CD4-positive, alpha-beta T cell treated with Interleukin-4 for 1 hour (primary cell): ENCODE measurements at regions not wholly inside any gene's neighbourhood (a gene's known extent, or its start where the extent isn't known, plus 50 kb on each side); places are given as distances from the start of the nearest gene placed in this dataset.
A peak's percentile ranks its signal among the peaks of the same experiment; 100 is the strongest.
"Not testable (repeated sequence)": the region's sequence is repeated elsewhere in the genome, so short reads cannot be mapped to it uniquely, and the experiment has no call there.

Experiments used
- DNase-seq, 2 donors: peaks; one replicate each; pipeline ENCODE4 v3.0.0-alpha.2; 2020 to 2022

GRCh38 chr20:53833333-53834061, 236.9 kb downstream of the BCAS1 start:
- peak in 1 of 2 donors; percentile 19 for DNase-seq

DNA sequence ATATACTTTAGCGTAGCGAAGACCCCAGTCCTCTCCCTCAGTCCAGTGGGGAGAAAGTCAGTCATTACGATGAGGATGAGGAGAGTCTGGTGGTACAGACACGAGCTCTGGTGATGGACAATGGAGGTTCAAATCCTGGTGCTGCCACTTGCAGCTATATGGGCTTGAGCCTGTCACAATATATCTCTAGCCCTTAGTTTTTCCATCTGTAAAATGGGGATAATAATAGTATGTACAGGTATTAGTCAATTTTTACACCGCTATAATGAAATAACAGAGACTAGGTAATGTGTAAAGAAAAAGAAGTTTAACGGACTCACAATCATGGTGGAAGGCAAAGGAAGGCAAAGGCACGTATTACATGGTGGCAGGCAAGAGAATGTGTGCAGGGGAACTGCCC, 237.9 kb downstream of the BCAS1 start:
- DNase-seq = no peak

DNA sequence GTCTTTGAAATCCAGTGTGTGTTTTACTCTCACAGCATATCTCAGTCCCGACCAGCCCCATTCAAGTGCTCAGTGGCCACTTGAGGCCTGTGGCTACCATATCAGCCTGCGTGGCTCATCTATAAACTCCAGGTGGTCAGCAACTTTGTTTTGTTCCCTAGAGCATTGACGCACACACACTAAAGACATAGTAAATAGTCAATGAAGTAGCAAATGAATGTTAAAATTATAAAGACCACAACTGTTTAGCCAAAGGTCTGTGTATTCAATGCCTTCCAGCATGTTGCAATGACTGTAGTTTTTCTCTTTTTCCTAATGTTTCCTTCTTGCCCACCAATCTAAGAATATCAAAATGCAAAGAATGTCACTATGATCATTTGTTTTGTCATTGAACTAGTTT, 238.2 kb upstream of the ZNF217 start:
- no peak for DNase-seq

DNA sequence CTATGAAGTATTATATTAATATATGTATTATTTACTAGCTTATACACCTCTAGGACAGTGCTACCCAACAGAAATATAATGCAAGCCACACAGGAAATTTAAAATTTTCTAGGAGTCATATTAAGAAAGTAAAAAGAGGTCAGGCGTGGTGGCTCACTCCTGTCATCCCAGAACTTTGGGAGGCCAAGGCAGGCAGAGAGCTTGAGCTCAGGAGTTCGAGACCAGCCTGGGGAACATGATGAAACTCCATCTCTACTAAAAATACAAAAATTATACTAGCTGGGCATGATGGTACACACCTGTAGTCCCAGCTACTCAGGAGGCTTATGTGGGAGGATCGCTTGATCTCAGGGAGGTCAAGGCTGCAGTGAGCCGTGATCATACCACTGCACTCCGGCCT, 237.6 kb upstream of the ZNF217 start:
- no peak for DNase-seq

GRCh38 chr20:53829724-53830521, 236.3 kb upstream of the ZNF217 start:
- peak in 1 of 2 donors; percentile 33 for DNase-seq

DNA sequence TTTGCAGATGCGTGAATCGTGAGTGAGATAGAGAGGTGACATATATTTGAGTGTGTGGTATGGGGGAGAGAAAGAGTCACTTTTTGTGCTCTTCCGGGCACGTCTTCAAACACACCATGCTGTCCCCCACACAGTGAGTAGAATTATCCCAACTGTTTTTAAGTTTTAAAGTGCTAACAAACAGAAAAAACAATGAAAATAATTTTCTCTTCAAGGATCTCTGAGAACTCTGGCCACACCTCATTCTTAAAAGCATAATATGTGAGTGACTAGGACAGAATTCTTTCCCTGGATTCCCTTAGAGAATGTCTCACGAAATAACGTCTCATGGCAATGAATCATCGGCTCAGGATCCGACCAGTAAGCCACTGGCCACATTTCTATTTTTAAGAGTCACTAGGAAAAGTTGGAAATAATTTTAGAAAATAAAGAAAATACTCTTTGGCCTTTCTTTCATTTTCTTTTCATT, 235.7 kb upstream of the ZNF217 start:
- DNase-seq = no peak

DNA sequence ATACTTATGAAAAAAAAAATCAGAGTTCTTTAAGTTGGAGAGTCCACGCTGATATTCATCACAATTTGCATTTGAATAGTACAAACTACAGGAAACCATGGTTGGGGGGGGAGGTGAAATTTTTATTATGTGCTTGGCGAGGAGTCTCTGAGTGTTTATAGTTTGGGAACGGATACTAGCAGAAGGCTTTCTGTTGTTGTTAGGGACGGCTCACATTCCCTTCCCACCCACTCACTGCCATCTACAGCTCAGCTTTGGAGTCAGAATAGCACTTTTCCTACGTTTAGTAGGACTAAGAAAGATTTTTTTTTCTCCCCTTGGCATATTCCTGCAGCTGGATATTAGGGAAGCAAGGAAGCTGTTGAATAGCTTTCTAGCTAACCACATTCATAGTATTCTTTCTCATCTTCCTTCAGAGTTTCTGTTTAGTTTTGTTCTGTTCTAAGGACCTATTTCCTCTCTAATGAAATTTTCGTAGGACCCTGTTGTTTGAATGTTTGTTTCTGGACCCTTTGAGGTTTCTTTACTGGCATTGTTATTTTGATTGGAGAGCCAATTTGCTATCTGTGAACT, 235.1 kb upstream of the ZNF217 start:
- no peak for DNase-seq

DNA sequence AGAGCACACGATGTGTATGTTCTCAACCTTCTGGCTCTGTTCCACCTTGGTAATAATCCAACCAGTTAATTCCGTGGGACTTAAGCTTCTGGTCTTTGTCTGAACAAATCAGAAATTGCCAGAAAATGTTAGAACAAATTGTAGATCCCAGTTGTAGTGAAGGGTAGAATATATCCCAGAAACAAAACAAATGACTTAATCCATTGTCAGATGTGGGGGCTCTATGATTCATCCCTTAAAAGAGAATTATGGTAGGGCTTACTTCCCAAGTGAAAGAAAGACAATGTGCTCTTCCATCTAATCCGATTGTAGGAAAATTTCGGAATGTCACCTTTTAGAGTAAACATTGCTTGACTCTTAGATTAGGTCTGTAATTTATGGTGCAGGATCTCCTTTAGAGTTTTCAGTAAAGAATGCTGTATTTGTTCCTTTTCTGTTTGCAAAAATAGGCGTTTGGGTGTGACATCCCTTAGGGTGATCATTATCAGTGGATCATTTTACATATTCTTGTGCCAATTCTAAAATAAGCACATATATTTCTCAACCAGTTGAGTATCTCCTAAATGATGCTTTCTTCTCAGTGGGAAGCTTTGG, 234.5 kb upstream of the ZNF217 start:
- no peak for DNase-seq

GRCh38 chr20:53827292-53828087, 233.9 kb upstream of the ZNF217 start:
- DNase-seq = no peak

DNA sequence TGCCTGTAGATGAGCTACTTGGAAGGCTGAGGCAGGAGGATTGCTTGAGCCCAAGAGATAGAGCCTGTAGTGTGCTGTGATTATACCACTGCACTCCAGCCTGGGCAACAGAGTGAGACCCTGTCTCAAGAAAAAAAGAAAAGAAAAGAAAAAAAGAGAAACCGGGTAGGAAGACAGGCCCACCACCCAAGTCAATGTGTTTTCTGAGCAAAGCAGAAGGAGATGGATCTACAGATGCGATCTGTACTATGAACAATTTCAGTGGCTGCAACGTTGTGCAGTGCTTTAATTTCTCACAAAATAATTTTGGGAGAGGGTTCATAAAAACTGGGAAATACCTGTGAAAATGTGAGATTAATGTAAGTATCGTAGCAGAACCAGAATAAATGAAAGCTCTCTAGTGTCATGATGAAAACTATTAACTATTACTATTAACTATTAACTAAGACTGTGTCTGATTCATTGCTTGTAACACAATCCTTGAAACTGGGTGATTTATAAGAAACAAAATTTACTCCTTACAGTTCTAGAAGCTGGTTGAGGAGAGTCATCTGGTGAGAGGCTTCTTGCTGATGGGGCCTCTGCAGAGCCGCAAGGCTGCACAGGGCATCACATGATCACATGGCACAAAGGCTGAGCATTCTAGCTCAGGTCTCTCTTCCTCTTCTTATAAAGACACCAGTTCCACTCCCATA, 233.1 kb upstream of the ZNF217 start:
- peak in 1 of 2 donors; percentile 53 for DNase-seq

GRCh38 chr20:53826090-53826489, 232.5 kb upstream of the ZNF217 start:
- DNase-seq = no peak

DNA sequence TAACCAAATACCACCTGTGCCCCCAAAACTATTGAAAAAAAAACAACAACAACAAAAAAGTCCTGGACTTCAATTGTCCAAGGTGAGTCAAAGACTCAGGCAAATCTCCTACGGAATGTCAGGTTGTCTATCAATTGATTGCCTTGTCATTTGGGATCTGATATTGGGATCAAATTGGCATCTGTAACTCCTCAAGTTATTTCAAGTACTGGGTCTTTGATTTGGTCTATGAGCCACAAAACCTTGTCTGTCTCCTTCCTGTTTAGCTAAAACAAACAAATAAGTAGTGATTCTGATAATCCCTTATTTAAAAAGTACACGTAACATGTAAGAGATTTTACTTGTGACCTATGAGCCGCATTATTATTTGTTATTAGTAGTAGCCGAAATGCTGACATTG, 231.6 kb upstream of the ZNF217 start:
- DNase-seq = no peak

DNA sequence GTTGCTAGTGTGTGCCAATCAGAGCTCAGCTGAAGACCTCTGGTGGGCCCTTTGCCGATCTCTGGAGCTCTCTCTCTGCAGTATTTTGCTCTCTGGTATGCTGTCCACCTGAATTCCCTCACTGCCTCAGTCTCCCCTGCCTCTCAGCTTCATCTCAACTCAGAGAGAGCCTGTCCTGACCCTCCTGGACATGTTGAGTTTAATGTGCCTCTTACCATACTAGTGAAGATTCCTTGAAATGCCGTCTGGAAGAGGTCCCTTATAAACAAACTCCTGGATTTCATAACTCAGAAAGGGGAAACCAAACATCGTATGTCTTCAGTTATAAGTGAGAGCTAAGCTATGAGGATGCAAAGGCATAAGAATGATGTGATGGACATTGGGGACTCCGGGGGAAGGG, 231.1 kb upstream of the ZNF217 start:
- DNase-seq = no peak

DNA sequence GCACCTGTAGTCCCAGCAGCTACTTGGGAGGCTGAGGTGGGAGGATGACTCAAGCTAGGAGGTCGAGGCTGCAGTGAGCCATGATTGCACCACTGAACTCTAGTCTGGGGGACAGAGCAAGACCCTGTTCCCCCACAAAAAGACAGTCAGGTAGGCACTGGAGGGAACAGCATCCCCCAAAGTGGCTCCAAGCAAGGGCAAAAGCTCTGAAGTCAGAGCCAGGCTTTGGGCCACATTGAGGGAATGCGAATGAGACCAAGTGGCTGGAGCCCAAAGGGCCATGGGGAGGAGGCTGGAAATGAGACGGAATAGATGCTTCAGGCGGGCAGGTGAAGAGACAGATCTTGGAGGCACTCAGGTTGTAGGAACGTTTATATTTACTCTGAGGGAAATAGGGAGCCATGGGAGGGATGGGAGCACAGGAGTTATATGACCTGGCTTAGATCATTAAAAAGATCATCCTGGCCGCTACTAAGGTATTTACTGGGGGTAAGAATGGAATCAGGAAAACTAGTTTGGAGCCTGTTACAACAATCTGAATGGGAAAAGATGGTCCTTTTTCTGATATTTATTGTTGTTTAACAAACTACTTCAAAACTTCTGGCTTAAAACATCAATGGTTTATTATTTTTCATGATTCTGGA, 229.6 kb upstream of the ZNF217 start:
- DNase-seq = no peak

DNA sequence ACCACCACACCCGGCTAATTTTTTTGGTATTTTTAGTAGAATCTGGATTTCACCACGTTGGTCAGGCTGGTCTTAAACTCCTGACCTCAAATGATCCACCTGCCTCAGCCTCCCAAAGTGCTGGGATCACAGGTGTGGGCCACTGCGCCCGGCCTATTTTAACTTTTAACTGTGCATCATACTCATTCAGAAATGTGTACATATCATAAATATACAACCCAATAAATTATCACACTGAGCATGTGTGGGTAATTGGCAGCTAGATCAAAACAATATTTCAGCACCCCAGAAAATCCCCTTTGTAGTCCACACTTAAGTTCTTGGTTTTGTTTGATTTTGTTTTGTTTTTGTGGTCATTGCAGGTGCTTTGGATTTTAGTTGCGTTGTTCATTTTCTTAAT, 228.9 kb upstream of the ZNF217 start:
- DNase-seq = no peak

- DNase-seq = no peak
Observed at GRCh38 chr20:53819973-53820451, 226.4 kb upstream of the ZNF217 start.

GRCh38 chr20:53818457-53819177, 225.0 kb upstream of the ZNF217 start:
- DNase-seq = no peak

DNA sequence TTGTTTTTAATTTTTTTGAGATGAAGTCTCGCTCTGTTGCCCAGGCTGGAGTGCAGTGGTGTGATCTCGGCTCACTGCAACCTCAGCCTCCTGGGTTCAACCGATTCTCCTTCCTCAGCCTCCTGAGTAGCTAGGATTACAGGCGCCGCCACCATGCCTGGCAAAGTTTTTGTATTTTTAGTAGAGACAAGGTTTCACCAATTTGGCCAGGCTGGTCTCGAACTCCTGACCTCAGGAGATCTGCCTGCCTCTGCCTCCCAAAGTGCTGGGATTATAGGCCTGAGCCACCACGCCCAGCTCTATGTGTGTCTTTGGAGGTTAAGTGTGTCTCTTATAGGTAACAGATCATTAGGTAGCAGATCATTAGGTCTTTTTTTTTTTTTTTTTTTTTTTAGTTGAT, 223.9 kb upstream of the ZNF217 start:
- not testable (repeated sequence) for DNase-seq

DNA sequence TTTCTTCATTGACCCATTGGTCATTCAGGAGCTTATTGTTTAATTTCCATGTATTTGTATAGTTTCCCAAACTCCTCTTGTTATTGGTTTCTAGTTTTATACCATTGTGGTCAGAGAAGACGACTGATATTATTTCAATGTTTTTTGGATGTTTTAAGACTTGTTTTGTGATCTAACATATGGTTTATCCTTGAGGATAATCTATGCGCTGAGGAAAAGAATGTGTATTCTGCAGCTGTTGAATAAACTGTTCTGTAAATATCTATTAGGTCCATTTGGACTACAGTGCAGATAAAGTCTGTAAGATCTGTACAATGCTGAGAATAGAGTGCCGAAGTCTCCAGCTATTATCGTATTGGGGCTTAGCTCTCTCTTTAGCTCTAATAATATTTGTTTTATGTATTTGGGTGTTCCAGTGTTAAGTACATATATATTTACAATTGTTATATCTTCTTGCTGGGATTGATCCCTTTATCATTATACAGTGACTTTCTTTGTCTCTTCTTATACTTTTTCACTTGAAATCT, 223.3 kb upstream of the ZNF217 start:
- no peak for DNase-seq

DNA sequence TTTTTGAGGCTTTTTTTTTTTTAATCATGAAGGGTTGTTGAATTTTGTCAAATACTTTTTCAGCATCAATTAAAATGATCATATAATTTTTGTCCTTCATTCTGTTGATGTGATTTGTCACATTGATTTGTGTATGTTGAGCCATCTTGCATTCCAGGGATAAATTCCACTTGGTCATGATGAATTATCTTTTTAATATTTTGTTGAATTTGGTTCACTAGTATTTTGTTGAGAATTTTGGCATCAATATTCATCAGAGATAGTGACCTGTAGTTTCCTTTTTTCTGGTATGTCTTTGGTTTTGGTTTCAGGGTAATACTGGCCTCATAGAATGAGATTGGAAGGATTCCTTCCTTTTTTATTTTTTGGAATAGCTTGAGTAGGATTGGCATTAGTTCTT, 221.9 kb upstream of the ZNF217 start:
- no peak for DNase-seq
